Dermis microvascular lymphatic vessel endothelial cell (primary cell): ENCODE measurements at regions not wholly inside any gene's neighbourhood (a gene's known extent, or its start where the extent isn't known, plus 50 kb on each side); places are given as distances from the start of the nearest gene placed in this dataset.
"Not testable (repeated sequence)": the region's sequence is repeated elsewhere in the genome, so short reads cannot be mapped to it uniquely, and the experiment has no call there.

Experiments used
- DNase-seq, 2 donors: peaks; one replicate each; pipeline versions ENCODE4 v3.0.0 to v3.0.0-alpha.2; 2010; ENCODE audit warnings: low read depth in 2 of 2

- peak in 1 of 2 donors; percentile 9 for DNase-seq
These were observed 91.9 kb upstream of the BCL2L14 start for GRCh38 chr12:11978726-11979384.

GRCh38 chr12:11980115-11980514 is 90.6 kb upstream of the BCL2L14 start:
- DNase-seq = no peak

GRCh38 chr12:11981121-11981733 is 89.5 kb upstream of the BCL2L14 start:
- no peak for DNase-seq

- no peak for DNase-seq
These were observed 86.3 kb upstream of the BCL2L14 start for GRCh38 chr12:11984417-11984816.

GRCh38 chr12:11986165-11986564 is 84.6 kb upstream of the BCL2L14 start:
- DNase-seq = no peak

DNA sequence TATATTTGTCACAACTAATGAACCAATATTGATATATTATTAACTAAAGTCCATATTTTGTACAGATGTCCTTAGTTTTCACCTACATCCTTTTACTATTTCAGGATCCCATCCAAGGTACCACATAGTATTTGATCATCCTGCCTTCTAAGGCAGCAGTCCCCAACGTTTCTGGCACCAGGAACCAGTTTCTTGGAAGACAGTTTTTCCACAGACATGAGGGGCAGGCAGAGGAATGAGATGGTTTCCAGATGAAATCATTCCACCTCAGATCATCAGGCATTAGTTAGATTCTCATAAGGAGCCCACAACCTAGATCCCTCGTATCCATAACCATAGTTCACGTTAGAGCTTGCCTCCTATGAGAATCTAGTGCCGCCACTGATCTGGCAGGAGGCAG is 82.8 kb upstream of the BCL2L14 start:
- no peak for DNase-seq

- DNase-seq = no peak
These were observed 79.1 kb upstream of the BCL2L14 start for GRCh38 chr12:11991604-11992003.

- no peak for DNase-seq
These were observed 78.2 kb upstream of the BCL2L14 start for GRCh38 chr12:11992515-11992914.

GRCh38 chr12:11998307-11998943 is 72.3 kb upstream of the BCL2L14 start:
- DNase-seq = not testable (repeated sequence)

DNA sequence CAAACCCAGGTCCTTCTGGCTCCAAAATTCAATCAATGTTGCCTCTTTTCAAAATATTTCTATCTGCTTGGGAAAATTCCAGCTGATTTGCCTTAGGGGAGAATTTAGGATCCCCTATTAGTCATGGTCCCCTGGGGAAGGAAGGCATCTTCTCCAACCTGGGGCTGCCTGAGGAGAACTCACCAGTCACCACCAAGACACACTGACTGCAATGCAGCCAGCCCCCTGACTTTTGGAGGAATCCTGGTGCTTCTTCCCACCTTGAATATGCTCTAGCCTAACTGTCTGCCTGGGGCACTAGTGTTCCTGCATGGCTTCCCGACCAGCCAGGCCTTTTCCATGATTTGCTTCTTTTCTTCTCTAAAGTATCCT is 71.8 kb upstream of the BCL2L14 start:
- DNase-seq = no peak

DNA sequence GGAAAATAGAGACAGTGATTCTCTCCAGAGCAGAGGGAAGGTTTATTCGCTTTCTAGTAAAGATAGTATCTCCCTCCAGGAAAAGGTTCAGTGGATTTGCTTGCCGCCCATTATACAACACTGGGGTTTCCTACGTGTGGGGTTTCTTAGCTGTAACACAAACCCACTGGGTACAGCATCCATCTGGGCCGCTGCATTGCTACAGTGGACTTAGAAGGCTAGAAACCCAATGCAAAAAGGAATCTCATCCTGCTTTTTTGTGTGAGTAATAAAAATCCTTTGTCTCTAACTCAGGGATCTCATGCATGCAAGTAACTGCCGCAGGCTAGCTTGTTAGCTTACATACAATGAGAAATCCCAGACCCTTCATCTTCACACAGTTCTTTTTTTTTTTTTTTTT is 67.1 kb upstream of the BCL2L14 start:
- DNase-seq = no peak

- no peak for DNase-seq
These were observed 66.2 kb upstream of the BCL2L14 start for GRCh38 chr12:12004524-12004923.

GRCh38 chr12:12007001-12007712 is 63.6 kb upstream of the BCL2L14 start:
- no peak for DNase-seq

DNA sequence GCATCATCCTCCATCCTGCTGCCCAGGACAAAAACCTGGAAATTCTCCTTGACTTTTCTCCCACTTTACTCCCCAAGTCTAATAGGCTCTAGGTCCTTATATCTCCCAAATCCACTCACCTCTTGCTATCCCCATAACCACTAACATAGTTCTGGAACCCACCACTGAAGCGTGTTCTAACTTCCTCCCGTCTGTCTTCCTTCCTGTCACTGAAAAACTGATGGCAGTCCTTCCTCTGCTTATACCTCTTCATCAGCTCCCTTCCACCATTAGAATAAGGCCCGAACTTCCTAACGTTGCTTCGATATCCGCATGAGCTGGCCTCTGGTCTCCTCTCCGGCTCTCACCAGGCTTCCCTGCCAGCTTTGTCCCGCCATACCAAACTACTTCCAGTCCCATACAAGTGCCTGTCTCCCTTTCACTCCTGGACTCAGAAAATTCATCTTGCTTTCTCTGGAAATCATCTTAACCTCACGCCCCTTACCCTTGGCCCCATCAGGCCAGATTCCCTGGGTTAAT is 63.0 kb upstream of the BCL2L14 start:
- DNase-seq = no peak

GRCh38 chr12:12008232-12008850 is 62.4 kb upstream of the BCL2L14 start:
- no peak for DNase-seq

DNA sequence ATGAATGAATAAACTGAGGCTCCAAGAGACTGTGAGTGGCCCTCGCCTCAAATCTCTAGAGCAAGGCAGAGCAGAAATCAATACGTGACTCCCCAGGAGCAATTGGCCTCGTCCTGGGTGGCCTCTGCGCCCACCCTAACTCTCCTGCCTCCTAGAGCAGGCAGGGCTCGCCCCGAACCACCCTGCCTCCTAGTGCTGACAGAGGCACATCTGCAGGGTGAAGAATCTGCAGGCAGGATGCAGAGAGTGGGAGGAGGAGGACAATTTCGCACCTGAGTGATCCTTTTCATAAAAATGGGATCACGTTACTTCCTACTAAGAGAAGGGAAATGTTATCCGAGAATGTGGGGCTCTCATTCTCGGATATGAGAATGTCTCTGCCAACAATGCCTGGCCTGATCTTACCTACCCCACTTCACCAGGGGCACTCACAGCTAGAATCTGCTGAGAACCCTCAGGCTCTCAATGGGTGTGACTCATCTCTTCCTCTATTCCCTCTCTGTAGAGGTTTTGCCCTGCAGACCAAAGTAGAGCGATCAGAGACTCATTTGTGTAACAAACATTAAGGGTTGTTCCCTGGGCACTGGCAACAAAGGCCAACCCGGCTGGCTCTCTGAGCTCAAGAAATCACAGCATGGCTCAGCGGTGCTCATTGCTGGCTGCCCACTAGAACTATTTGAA is 61.7 kb upstream of the BCL2L14 start:
- peak in 1 of 2 donors; percentile 52 for DNase-seq

DNA sequence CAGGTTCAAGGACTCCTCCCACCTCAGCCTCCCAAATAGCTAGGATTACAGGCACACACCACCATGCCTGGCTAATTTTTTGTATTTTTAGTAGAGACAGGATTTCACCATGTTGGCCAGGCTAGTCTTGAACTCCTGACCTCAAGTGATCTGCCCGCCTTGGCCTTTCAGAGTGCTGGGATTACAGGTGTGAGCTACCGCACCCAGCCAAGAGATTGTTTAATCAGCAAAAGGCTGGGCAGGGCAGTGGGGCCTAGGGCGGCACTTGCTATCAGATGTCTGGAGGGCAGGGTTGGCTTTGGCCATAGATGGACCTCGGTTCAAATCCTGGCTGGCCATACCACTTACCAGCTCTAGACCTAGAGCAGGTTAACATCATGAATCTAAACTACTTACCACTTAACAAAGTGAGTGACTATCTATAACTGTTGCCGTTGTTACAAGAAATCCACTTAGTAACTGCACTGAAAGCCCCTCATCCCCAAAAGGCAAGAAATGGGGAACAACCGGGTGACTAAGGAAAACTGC is 60.9 kb upstream of the BCL2L14 start:
- not testable (repeated sequence) for DNase-seq

DNA sequence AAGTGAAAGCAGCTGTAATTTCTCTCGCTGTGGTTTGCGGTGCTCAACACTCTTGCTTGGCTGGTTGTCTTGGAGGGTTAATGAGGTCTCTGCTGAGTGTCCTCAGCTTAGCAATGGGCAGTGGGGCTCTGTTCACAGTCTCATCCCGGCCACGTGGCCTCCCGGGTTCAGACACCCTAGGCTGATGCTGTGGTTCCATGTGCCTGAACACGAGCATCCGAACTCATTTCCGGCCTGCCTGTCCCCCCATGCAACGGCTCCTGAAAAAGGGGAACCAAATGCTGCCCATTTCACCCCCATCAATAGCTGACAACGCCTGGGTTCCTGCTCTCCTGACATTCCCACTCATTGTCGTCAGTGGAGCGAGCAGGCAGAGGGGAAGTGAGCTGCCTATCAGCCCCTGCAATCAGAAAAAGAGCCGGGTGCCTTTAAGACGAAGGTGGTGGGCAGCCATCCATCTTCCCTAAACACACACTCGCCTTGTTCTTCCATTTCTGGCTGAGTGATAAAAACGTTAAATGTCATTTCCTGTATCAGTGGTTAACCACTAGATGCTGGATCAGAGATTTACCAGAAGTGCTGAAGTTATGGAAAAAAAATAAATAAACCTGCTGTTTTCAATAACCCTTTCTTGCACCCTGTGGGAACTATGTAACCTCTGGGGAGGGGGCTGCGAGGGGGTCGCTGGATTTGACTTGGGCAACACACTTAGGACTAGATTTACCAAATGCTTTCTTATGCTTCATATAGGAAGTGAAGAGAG is 60.3 kb upstream of the BCL2L14 start:
- DNase-seq = no peak

DNA sequence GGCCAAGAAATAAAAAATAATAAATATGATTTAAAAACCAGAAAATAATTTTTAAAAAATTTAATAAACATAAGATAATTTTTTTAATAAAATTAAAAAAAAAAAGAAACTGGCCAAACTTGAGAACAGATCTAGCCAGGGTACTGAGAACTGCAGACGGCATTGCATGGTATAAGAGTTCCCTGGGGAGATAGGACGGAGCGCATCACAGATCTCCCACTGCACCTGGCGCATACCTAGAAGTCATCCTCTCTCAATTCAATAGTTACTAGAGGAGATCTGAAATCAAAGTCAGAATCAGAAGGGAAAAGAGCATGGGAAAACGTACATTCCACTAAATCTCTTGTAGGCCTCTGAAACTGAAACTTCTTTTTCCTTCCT is 58.9 kb upstream of the BCL2L14 start:
- no peak for DNase-seq

GRCh38 chr12:12015073-12015685 is 55.6 kb upstream of the BCL2L14 start:
- DNase-seq = no peak
